OCI-LY7 (cell line): ENCODE measurements at regions not wholly inside any gene's neighbourhood (a gene's known extent, or its start where the extent isn't known, plus 50 kb on each side); places are given as distances from the start of the nearest gene placed in this dataset.

ENCODE experiments used
- CTCF ChIP-seq: fragments of 200-600 bp; sonication (generic); conservative IDR thresholded peaks from 2 replicates; pipeline ENCODE4 v1.5.1; 2014; ENCODE audit warnings: mild to moderate bottlenecking, antibody characterized with exemption, low read length, moderate library complexity, mixed read lengths
- EZH2phosphoT487 ChIP-seq: fragments of 200-600 bp; sonication (generic); IDR thresholded peaks from 2 replicates; pipeline ENCODE4 v1.6.1; 2018; ENCODE audit warnings: low read depth, borderline replicate concordance, mild to moderate bottlenecking, mixed run types, antibody characterized with exemption, low read length, moderate library complexity, mixed read lengths

- TF ChIP-seq CTCF (no peak), EZH2phosphoT487 (no peak)
Measured at GRCh38 chr4:19178835-19179234, 1072.9 kb upstream of the SLIT2 start.
